Stimulated activated effector memory CD8-positive, alpha-beta T cell treated with anti-CD3 and anti-CD28 coated beads, Interleukin-12 subunit alpha, Interleukin-12 subunit beta, amount 100 ng/mL, for 72 hours (primary cell): ENCODE measurements at regions not wholly inside any gene's neighbourhood (a gene's known extent, or its start where the extent isn't known, plus 50 kb on each side); places are given as distances from the start of the nearest gene placed in this dataset.
"Not testable (repeated sequence)": the region's sequence is repeated elsewhere in the genome, so short reads cannot be mapped to it uniquely, and the experiment has no call there.

Source experiments
- ATAC-seq: fragments of 150-1000 bp; cut with Tn5 transposase; 2 replicates; pipeline ENCODE4 v1.10.0; 2021
- DNase-seq, 2 donors: peaks; one replicate each; pipeline ENCODE4 v3.0.0; 2021 to 2022; ENCODE audit warnings: low spot score in 2 of 2
- H3K27ac Mint-ChIP-seq: one replicate; pipeline ENCODE4 v1.8.0; 2022; ENCODE audit warnings: mild to moderate bottlenecking, mixed read lengths
- H3K36me3 Mint-ChIP-seq: one replicate; pipeline ENCODE4 v1.8.0; 2022; ENCODE audit warnings: mild to moderate bottlenecking, mixed read lengths
- H3K4me1 Mint-ChIP-seq: one replicate; pipeline ENCODE4 v1.8.0; 2022; ENCODE audit warnings: mixed read lengths
- H3K4me3 Mint-ChIP-seq: one replicate; pipeline ENCODE4 v1.8.0; 2022; ENCODE audit warnings: mild to moderate bottlenecking, mixed read lengths
- H3K9me3 Mint-ChIP-seq: one replicate; pipeline ENCODE4 v1.8.0; 2022; ENCODE audit warnings: mixed read lengths

DNA sequence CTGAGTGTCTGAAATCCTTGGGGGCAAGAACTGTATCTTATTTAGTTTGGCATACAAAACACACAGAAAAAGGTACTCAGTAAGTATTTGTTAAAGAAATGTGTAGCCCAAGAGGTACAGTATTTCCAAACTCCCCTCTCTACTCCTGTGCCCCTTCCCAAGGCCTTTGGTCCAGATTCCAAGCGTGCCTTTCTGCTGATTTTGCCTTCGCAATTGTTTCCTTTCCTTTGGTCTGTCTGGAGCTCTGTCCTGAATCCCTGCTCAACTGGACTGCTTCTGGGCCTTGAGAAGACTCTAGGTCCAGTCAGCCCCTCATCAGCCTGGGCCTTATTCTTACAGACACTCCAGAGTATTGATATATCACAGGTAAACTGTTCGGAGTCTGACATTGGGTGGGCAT lies 122.2 kb upstream of the SYNCRIP start:
- no peak for ATAC-seq
- H3K4me1 Mint-ChIP-seq = no peaks in the 10 kb centered on the region
- H3K27ac Mint-ChIP-seq = no peak overlapping the region
- H3K9me3 Mint-ChIP-seq = no peaks in the 10 kb centered on the region
- no peaks in the 10 kb centered on the region for H3K36me3 Mint-ChIP-seq
- H3K4me3 Mint-ChIP-seq = no peak overlapping the region
- DNase-seq = no peak

DNA sequence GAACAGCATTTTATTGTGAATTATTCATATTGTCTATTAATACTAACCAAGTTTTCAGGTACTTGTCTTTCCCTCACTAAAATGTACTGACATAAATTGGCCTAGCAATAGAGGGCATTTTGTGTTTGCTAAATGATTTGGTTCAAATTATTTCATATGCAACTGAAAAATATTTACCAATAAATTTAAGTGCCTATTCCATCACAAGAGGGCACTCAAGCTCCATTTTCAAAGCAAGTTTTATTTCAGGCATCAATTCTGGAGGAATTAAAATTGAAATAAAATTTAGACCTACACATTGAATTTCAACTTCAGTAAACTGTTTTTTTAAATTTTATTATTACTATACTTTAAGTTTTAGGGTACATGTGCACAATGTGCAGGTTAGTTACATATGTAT lies 114.3 kb upstream of the SYNCRIP start:
- DNase-seq (no peak), ATAC-seq (no peak)
- H3K4me1 Mint-ChIP-seq = no peaks in the 10 kb centered on the region
- no peak overlapping the region for H3K4me3 Mint-ChIP-seq
- no peaks in the 10 kb centered on the region for H3K9me3 Mint-ChIP-seq
- H3K27ac Mint-ChIP-seq = no peak overlapping the region
- H3K36me3 Mint-ChIP-seq = no peaks in the 10 kb centered on the region

DNA sequence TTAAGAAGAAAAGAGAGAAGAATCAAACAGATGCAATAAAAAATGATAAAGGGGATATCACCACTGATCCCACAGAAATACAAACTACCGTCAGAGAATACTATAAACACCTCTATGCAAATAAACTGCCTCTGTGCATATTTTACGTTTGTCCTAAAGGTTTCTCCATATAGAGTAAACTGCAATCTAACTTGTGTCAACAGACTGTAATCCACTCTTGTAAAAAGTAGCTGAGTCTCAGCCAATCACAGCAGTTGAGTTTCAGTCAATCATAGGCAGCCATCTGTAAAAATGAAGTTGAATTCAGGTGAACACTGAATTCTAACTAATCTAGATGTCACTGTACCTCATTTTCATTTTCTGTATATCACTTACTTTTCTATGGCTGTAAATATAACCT lies 112.2 kb upstream of the SYNCRIP start:
- no peaks in the 10 kb centered on the region for H3K36me3 Mint-ChIP-seq
- no peak for ATAC-seq
- no peak overlapping the region for H3K27ac Mint-ChIP-seq
- no peak for DNase-seq
- H3K9me3 Mint-ChIP-seq = no peaks in the 10 kb centered on the region
- H3K4me1 Mint-ChIP-seq = no peaks in the 10 kb centered on the region
- H3K4me3 Mint-ChIP-seq = no peak overlapping the region

DNA sequence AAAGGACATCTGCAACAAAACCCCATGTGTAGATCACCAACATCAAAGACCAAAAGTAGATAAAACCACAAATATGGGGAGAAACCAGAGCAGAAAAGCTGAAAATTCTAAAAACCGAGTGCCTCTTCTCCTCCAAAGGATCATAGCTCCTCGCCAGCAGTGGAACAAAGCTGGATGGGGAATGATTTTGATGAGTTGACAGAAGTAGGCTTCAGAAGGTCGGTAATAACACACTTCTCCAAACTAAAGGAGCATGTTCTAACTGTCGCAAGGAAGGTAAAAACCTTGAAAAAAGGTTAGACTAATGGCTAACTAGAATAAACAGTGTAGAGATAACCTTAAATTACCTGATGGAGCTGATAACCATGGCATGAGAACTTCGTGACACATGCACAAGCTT lies 109.9 kb upstream of the SYNCRIP start:
- Mint-ChIP-seq H3K36me3 (no peaks in the 10 kb centered on the region), H3K27ac (no peak overlapping the region), H3K4me1 (no peaks in the 10 kb centered on the region), H3K4me3 (no peak overlapping the region), H3K9me3 (no peaks in the 10 kb centered on the region)
- no peak for ATAC-seq
- no peak for DNase-seq

DNA sequence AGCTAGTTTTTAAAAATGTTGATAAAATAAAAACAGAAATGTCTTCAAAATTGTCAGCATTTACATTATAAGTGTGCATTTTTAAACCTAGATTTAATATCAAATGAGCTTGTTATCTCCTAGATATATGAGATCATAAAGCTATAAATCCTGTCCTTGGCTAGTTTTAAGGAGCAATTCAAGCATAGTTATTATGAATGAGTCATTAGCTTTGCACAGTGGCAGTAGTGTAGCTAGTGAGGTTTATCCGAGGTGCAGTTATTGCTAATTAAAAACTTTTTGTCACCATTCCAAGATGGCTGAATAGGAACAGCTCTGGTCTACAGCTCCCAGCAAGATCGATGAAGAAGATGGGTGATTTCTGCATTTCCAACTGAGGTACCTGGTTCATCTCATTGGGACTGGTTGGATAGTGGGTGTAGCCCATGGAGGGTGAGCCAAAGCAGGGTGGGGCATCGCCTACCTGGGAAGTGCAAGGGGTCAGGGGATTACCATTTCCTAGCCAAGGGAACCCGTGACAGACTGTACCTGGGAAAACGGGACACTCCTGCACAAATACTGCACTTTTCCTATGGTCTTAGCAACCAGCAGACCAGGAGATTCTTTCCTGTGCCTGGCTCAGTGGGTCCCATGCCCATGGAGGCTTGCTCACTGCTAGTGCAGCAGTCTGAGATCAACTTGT lies 108.8 kb upstream of the SYNCRIP start:
- H3K9me3 Mint-ChIP-seq = no peaks in the 10 kb centered on the region
- ATAC-seq = no peak

DNA sequence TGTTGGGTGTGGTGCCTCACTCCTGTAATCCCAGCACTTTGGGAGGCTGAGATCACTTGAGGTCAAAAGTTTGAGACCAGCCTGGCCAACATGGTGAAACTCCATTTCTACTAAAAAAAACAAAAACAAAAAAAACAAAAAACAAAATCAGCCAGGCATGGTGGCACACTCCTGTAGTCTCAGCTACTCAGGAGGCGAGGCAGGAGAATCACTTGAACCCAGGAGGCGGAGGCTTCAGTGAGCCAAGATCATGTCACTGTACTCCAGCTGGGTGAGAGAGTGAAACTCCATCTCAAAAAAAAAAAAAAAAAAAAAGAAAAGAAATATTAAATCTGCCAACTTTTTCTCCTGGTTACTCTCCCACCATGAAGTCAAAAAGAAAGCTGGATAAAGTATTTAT lies 107.5 kb upstream of the SYNCRIP start:
- H3K27ac Mint-ChIP-seq, DNase-seq, H3K4me1 Mint-ChIP-seq, H3K4me3 Mint-ChIP-seq, H3K9me3 Mint-ChIP-seq, ATAC-seq, H3K36me3 Mint-ChIP-seq: not testable (repeated sequence)

More for the DNA sequence above, 108.8 kb upstream of the SYNCRIP start:
- Mint-ChIP-seq H3K4me1 (no peaks in the 10 kb centered on the region), H3K4me3 (no peak overlapping the region), H3K36me3 (no peaks in the 10 kb centered on the region), H3K27ac (no peak overlapping the region)
- DNase-seq = no peak

DNA sequence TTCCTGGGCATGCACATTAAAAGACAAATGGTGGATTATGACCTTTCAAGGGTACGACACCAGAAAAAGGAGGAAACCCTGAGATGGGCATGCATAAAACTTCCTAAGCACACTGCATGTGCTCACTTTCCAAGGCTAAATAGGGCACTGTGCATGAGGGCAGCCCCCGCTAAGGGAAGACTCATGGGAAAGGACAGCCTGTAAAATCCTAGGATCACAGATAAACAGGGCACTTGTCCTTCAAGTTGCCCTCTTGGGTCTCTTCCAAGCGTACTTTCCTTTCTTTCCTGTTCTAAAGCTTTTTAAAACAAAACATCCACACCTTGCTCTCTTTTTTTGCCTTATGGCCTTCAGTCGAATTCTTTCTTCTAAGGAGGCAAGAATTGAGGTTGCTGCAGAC lies 106.5 kb upstream of the SYNCRIP start:
- no peaks in the 10 kb centered on the region for H3K36me3 Mint-ChIP-seq
- H3K9me3 Mint-ChIP-seq = no peaks in the 10 kb centered on the region
- H3K4me3 Mint-ChIP-seq = no peak overlapping the region
- H3K27ac Mint-ChIP-seq = no peak overlapping the region
- no peaks in the 10 kb centered on the region for H3K4me1 Mint-ChIP-seq
- no peak for DNase-seq
- no peak for ATAC-seq

DNA sequence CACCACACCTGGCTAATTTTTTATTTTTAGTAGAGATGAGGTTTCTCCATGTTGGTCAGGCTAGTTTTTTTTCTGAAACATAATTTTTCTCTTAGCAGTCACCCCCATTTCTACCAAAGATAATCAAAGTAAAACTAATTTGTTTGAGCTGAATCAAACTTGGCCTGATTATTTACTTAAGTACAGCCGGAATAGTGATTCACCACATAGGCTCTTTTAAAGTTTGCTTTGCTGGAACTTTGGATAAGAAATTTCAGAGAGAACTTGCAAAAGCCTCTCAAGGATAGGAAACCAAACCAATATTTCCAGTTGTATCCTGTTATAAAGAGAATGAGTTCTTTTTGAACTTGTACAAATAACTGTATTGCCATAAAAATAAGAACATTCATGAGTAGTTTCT lies 105.0 kb upstream of the SYNCRIP start:
- Mint-ChIP-seq H3K36me3 (no peaks in the 10 kb centered on the region), H3K9me3 (no peaks in the 10 kb centered on the region), H3K27ac (no peak overlapping the region), H3K4me1 (no peaks in the 10 kb centered on the region), H3K4me3 (no peak overlapping the region)
- ATAC-seq = no peak
- DNase-seq = no peak

DNA sequence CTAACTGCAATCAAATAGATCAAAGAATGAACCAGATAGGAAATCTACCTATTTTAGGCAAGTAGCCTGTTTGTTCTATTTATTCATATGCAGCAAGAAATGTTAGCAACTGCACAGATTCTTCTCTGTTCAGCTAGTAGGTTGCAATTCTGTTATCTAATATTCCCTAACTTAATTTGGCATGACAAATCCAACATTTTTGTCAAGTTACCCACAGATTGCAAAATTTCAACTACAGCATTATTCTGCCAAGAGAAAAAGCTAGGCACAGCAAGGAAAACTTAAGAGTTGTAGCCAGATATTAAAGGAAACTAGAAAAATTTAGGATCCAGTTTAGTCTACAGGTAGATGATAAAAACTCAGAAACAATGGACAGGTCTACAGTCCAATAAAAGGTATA lies 104.4 kb upstream of the SYNCRIP start:
- ATAC-seq (no peak), DNase-seq (no peak)
- no peak overlapping the region for H3K4me3 Mint-ChIP-seq
- no peaks in the 10 kb centered on the region for H3K36me3 Mint-ChIP-seq
- no peaks in the 10 kb centered on the region for H3K9me3 Mint-ChIP-seq
- H3K4me1 Mint-ChIP-seq = no peaks in the 10 kb centered on the region
- no peak overlapping the region for H3K27ac Mint-ChIP-seq

DNA sequence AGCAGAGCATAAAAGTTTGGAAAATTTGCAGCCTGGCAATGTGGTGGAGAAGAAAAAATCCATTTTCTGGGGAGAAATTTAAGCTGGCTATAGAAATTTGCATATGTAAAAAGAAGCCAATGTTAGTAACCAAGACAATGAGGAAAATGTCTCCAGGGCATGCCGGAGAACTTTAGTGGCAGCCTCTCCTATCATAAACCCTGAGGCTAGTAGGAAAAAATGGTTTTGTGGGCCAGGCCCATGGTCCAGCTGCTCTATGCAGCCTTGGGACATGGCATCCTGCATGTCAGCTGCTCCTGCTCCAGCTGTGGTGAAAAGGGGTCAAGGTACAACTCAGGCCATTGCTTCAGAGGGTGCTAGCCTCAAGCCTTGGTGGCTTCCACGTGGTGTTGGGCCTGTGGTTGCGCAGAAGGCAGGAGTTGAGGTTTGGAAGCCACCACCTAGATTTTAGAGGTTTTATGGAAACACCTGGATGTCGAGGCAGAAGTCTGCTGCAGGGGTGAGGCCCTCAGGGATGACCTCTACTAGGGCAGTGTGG lies 101.8 kb upstream of the SYNCRIP start:
- H3K36me3 Mint-ChIP-seq = no peaks in the 10 kb centered on the region
- DNase-seq = no peak
- no peaks in the 10 kb centered on the region for H3K4me1 Mint-ChIP-seq
- no peak overlapping the region for H3K27ac Mint-ChIP-seq
- no peak for ATAC-seq
- H3K9me3 Mint-ChIP-seq = no peaks in the 10 kb centered on the region
- H3K4me3 Mint-ChIP-seq = no peak overlapping the region

DNA sequence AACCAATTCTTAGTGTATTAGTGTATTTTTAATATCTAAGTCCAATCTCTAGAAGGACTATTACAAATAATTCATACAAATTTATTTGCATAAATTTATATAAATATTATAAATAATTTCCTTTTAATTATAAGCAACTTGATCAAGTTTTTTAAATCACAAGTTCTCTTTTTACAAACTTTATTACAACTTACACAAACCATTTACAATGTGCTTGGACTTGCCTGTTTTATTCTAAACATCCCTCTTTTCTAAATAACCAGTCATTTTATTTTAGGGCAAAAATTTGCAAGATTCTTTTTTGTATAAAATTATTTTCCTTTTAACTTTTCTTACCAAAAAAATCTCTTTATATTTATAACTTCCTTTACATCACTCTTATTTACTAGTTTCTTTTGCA lies 83.5 kb upstream of the SYNCRIP start:
- Mint-ChIP-seq H3K4me1 (no peaks in the 10 kb centered on the region), H3K36me3 (no peaks in the 10 kb centered on the region), H3K4me3 (no peak overlapping the region), H3K9me3 (no peaks in the 10 kb centered on the region), H3K27ac (no peak overlapping the region)
- no peak for ATAC-seq
- no peak for DNase-seq

DNA sequence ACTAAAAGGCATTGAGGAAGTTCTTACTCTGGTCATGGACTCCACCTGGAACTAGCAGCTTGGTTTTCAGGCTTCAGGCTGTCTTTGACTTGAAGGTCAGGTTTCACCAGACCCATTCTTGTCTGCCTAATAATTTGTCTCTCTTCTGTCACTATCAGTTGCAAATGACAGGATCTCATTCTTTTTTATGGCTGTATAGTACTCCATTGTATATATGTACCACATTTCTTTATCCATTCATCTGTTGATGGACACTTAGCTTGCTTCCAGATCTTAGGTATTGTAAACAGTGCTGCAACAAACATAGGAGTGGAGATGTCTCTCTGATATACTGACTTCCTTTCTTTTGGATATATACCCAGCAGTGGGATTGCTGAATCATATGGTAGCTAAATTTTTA lies 73.1 kb upstream of the SYNCRIP start:
- Mint-ChIP-seq H3K4me1 (peaks cover 3% of the 10 kb centered on the region), H3K27ac (no peak overlapping the region), H3K36me3 (no peaks in the 10 kb centered on the region), H3K9me3 (peaks cover 4% of the 10 kb centered on the region), H3K4me3 (no peak overlapping the region)
- no peak for ATAC-seq
- DNase-seq = no peak

DNA sequence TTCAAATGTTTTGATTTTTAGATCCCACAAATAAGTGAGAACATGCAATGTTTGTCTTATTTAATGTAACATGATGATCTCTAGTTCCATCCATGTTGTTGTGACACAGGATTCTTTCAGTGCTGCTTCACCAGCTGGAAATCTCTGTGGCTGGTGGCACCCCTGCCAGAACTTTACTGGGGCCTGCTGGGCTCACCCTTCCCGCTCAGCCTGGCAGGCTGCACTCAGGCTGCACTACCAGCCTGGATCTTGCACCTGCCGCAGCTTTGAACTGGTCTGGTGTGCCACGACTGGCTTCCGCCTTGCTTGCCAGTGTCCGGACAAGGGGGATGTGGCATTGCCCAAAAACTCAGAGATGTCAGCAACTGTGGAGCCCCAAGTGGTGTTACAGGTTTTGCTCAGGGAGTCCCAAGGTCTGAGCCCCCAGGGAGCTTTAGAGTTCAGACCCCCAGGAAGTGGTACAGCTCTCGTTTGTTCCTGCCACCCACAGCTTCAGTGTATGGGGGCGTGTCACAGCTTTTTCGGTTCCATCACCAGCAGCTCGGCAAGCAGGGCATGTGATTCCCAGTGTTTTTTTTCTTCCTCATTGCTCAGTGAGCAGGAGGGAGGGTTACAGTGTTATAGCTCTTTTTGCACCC lies 72.3 kb upstream of the SYNCRIP start:
- Mint-ChIP-seq H3K27ac (no peak overlapping the region), H3K4me1 (no peaks in the 10 kb centered on the region), H3K36me3 (no peaks in the 10 kb centered on the region), H3K9me3 (peaks cover 4% of the 10 kb centered on the region), H3K4me3 (no peak overlapping the region)
- ATAC-seq (no peak), DNase-seq (no peak)

DNA sequence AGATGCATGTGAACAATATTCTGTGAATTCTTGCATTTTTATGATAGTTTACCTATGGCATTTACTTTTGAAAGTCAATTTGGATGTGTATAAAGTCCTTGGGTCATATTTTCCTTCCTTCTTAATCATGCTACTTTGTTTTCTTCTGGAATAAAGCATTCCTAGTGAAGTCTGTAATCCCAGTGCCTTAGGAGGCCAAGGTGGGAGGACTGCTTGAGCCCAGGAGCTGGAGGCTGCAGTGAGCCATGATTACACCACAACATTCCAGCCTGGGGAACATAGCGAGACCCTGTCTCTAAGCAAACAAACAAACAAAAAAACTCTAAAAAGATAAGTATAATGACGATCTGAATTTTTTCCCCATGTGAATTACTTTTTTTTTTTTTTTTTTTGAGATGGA lies 69.7 kb upstream of the SYNCRIP start:
- Mint-ChIP-seq H3K4me1 (no peaks in the 10 kb centered on the region), H3K9me3 (peaks cover 4% of the 10 kb centered on the region), H3K36me3 (no peaks in the 10 kb centered on the region), H3K27ac (no peak overlapping the region), H3K4me3 (no peak overlapping the region)
- no peak for ATAC-seq
- no peak for DNase-seq

DNA sequence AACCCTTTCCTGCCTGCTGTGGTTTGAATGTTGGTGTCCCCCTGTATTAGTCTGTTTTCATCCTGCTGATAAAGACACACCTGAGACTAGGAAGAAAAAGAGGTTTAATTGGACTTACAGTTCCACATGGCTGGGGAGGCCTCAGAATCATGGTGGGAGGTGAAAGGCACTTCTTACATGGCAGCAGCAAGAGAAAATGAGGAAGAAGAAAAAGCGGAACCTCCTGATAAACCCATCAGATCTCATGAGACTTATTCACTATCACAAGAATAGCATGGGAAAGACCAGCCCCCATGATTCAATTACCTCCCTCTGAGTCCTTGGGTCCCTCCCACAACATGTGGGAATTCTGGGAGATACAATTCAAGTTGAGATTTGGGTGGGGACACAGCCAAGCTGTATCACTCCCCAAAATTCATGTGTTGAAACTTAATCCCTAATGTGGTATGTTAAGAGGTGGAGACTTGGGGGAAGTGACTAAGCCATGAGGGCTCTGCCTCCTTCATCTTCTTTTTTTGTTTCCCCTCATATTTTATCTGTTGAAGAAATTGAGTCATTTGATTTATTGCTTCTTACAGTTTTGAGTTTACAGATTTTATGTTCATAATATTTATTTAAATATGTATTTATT lies 64.9 kb upstream of the SYNCRIP start:
- not testable (repeated sequence) for H3K36me3 Mint-ChIP-seq, H3K27ac Mint-ChIP-seq, ATAC-seq

DNA sequence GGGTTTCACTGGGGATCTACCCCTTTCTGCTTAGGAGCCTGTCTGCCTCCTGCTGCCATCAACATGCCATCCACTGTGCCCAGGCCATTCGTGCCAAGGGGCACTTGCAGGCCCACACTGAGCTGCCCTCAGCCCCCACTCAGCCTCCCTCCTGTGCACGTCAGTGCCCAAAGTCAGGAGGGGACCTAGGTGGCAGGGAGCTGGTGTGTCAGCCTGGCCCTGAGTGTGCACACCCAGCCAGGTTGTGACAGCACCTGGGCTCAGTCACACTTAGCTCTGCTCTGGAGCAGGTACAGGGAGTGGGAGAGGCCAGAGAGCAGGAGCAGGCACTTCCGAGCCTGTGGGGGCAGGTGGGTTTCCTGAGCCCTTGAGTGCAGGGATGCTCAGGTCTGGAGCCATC lies 63.6 kb upstream of the SYNCRIP start:
- ATAC-seq = peak; percentile 16

More for the DNA sequence above, 64.9 kb upstream of the SYNCRIP start:
- not testable (repeated sequence) for DNase-seq, H3K4me1 Mint-ChIP-seq, H3K4me3 Mint-ChIP-seq, H3K9me3 Mint-ChIP-seq

More for the DNA sequence above, 63.6 kb upstream of the SYNCRIP start:
- H3K36me3 Mint-ChIP-seq = no peaks in the 10 kb centered on the region
- no peaks in the 10 kb centered on the region for H3K9me3 Mint-ChIP-seq
- H3K4me3 Mint-ChIP-seq = no peak overlapping the region
- DNase-seq = no peak
- no peak overlapping the region for H3K27ac Mint-ChIP-seq
- no peaks in the 10 kb centered on the region for H3K4me1 Mint-ChIP-seq
